GM12864 (cell line): ENCODE measurements at regions not wholly inside any gene's neighbourhood (a gene's known extent, or its start where the extent isn't known, plus 50 kb on each side); places are given as distances from the start of the nearest gene placed in this dataset.

Experiments
- DNase-seq: peaks from one replicate; pipeline ENCODE4 v3.0.0-alpha.2; 2011; ENCODE audit warnings: low read depth
- H3K4me3 ChIP-seq: 2 replicates; pipeline ENCODE4 v1.5.1; 2011; ENCODE audit warnings: mild to moderate bottlenecking, low read depth, low read length, control low read depth
- CTCF ChIP-seq: IDR thresholded peaks from 2 replicates; pipeline ENCODE4 v1.5.1; 2011; ENCODE audit warnings: low read depth, mild to moderate bottlenecking, moderate library complexity, low read length, control low read depth, inconsistent platforms; ENCODE audit errors: missing control alignments

GRCh38 chr2:123283431-123283830 is 741.7 kb upstream of the CNTNAP5 start:
- H3K4me3 ChIP-seq, result no peak overlapping the region
- DNase-seq, result no peak
- no peak for TF ChIP-seq CTCF

GRCh38 chr2:123303731-123304130 is 721.4 kb upstream of the CNTNAP5 start:
- DNase-seq, result no peak
- TF ChIP-seq CTCF, result no peak
- no peak overlapping the region for H3K4me3 ChIP-seq
